ENCODE measurements at regions not wholly inside any gene's neighbourhood (a gene's known extent, or its start where the extent isn't known, plus 50 kb on each side); places are given as distances from the start of the nearest gene placed in this dataset.

DNA sequence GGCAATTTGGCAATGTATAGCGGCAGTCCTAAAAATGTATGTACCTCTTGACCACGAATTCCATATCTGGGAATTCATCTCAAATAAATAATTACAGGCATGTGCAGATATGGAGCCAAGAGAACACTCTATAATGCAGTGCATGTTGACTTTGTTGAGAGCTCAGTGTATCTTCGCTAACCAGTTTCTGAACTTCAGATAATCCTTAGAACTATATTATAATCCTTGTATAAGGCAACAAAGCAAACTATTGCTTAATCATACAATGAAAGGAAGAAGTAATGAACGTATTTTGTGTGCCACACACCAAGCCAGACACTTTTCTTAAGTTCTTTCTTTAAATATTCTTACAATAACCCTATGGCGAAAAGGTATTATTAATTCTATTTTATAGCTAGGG, 168.5 kb downstream of the SMIM20 start:
- TF ChIP-seq, protein P1, sequence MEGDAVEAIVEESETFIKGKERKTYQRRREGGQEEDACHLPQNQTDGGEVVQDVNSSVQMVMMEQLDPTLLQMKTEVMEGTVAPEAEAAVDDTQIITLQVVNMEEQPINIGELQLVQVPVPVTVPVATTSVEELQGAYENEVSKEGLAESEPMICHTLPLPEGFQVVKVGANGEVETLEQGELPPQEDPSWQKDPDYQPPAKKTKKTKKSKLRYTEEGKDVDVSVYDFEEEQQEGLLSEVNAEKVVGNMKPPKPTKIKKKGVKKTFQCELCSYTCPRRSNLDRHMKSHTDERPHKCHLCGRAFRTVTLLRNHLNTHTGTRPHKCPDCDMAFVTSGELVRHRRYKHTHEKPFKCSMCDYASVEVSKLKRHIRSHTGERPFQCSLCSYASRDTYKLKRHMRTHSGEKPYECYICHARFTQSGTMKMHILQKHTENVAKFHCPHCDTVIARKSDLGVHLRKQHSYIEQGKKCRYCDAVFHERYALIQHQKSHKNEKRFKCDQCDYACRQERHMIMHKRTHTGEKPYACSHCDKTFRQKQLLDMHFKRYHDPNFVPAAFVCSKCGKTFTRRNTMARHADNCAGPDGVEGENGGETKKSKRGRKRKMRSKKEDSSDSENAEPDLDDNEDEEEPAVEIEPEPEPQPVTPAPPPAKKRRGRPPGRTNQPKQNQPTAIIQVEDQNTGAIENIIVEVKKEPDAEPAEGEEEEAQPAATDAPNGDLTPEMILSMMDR (IDR thresholded peaks at IDR 0.05): no peak
- TF ChIP-seq EP300 (IDR thresholded peaks at IDR 0.05): no peak

Measured in tibial nerve (tissue), 4 donors.